GM12892 (cell line): ENCODE measurements at regions not wholly inside any gene's neighbourhood (a gene's known extent, or its start where the extent isn't known, plus 50 kb on each side); places are given as distances from the start of the nearest gene placed in this dataset.

Source experiments
- POLR2A ChIP-seq: IDR thresholded peaks from 2 replicates; pipeline ENCODE4 v1.6.1; 2011; ENCODE audit warnings: low read depth, low read length, control low read depth
- POLR2AphosphoS5 ChIP-seq: IDR thresholded peaks from 2 replicates; pipeline ENCODE4 v1.6.1; 2011; ENCODE audit warnings: low read depth, low read length, control low read depth
- TAF1 ChIP-seq: IDR thresholded peaks from 2 replicates; pipeline ENCODE4 v1.6.1; 2011; ENCODE audit warnings: low read depth, mild to moderate bottlenecking, control low read depth, low read length, borderline replicate concordance

GRCh38 chr6:154653385-154653784 lies 79.8 kb upstream of the SCAF8 start:
- TF ChIP-seq TAF1 (no peak), POLR2AphosphoS5 (no peak), POLR2A (no peak)
